ENCODE measurements at regions not wholly inside any gene's neighbourhood (a gene's known extent, or its start where the extent isn't known, plus 50 kb on each side); places are given as distances from the start of the nearest gene placed in this dataset.

DNA sequence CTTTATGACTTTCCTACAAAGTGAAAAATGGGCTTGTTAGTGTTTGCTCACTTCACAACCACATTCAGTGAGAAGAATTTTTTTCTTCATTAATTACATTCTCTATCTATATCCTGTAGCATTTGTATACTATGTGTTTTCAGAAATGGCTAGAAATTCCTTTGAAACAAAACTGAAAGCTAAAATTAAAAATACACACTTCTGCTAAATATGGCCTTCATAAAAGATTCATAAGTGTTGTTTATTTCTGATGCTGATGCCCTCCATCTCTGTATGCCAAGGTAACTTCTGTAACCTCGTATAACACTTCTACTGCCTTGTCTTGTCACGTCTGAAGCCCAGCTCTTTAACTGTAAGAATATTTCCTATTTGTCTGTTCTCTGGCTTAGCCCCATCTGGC, 59.8 kb downstream of the PMAIP1 start:
- no peaks in the 10 kb centered on the region for H3K36me3 ChIP-seq (ENCODE audit: control insufficient read depth in 1 of 2, insufficient read depth in 2 of 2, low read length in 2 of 2)
- no peaks in the 10 kb centered on the region for H3K79me2 ChIP-seq (ENCODE audit: control insufficient read depth, insufficient read depth, low read length, poor library complexity)
- WGBS (ENCODE audit: extremely low coverage, insufficient coverage, insufficient read length) = no CpG with 5 or more reads among the region's 2 CpGs
- no peaks in the 10 kb centered on the region for H3K27me3 ChIP-seq (ENCODE audit: insufficient read depth, low read length)
- no peak overlapping the region for H2BK120ac ChIP-seq (ENCODE audit: insufficient read depth, low read length, poor library complexity)
- H3K4me3 ChIP-seq (ENCODE audit: low read depth, low read length) = no peak overlapping the region
- H3K4ac ChIP-seq (ENCODE audit: low read depth, low read length) = no peak overlapping the region
- H2BK12ac ChIP-seq (ENCODE audit: low read length) = no peak overlapping the region
- H4K8ac ChIP-seq (ENCODE audit: low read depth, low read length) = no peak overlapping the region
- no peak overlapping the region for H4K12ac ChIP-seq (ENCODE audit: low read depth, low read length)
- no peak overlapping the region for H3K9ac ChIP-seq (ENCODE audit: low read length)
- H3K14ac ChIP-seq (ENCODE audit: low read length) = no peak overlapping the region
- H3K9me3 ChIP-seq (ENCODE audit: insufficient read depth, low read depth, low read length) = no peaks in the 10 kb centered on the region
- no peak for DNase-seq
- no peaks in the 10 kb centered on the region for H3K79me1 ChIP-seq (ENCODE audit: low read length)
- no peak overlapping the region for H3K4me2 ChIP-seq (ENCODE audit: low read length)
- H2AK5ac ChIP-seq (ENCODE audit: low read length) = no peak overlapping the region
- H2AFZ ChIP-seq (ENCODE audit: insufficient read depth, low read length, poor library complexity) = no peak overlapping the region
- no peaks in the 10 kb centered on the region for H3K4me1 ChIP-seq (ENCODE audit: control insufficient read depth in 1 of 2, insufficient read depth in 2 of 2, low read length in 2 of 2)
- H3K18ac ChIP-seq (ENCODE audit: low read length) = no peak overlapping the region
- H3K27ac ChIP-seq (ENCODE audit: low read depth, low read length) = no peak overlapping the region
- no peak overlapping the region for H3K23ac ChIP-seq (ENCODE audit: low read length)
- H4K91ac ChIP-seq (ENCODE audit: low read depth, low read length) = no peak overlapping the region
- H2BK5ac ChIP-seq (ENCODE audit: low read depth, low read length, poor library complexity) = no peak overlapping the region

DNA sequence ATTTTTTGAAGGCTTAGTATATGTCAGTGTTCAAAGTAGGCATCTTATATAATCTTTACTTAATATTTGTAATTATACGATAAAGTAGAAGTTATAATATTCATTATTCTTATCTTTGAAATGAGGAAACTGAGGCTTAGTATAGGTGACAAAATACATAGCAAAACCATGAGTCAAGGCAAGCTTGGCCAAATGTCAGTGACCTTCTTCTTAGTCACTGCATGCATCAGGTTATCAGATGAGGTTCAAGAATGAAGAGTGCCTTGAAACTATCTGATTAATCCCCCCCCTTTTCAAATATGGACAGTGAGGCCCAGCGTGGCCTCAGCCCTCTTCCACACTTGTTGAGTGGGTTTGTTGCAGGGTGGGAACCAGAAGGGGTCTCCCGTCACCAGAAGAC, 59.3 kb downstream of the PMAIP1 start:
- Histone ChIP-seq H4K91ac (ENCODE audit: low read depth, low read length) (no peak overlapping the region), H3K4ac (ENCODE audit: low read depth, low read length) (no peak overlapping the region), H3K18ac (ENCODE audit: low read length) (no peak overlapping the region), H3K14ac (ENCODE audit: low read length) (no peak overlapping the region), H2BK12ac (ENCODE audit: low read length) (no peak overlapping the region), H4K8ac (ENCODE audit: low read depth, low read length) (no peak overlapping the region), H3K79me2 (ENCODE audit: control insufficient read depth, insufficient read depth, low read length, poor library complexity) (no peaks in the 10 kb centered on the region), H3K36me3 (ENCODE audit: control insufficient read depth in 1 of 2, insufficient read depth in 2 of 2, low read length in 2 of 2) (no peaks in the 10 kb centered on the region), H3K4me1 (ENCODE audit: control insufficient read depth in 1 of 2, insufficient read depth in 2 of 2, low read length in 2 of 2) (no peaks in the 10 kb centered on the region), H3K27me3 (ENCODE audit: insufficient read depth, low read length) (no peaks in the 10 kb centered on the region), H2BK120ac (ENCODE audit: insufficient read depth, low read length, poor library complexity) (no peak overlapping the region), H3K79me1 (ENCODE audit: low read length) (no peaks in the 10 kb centered on the region), H4K12ac (ENCODE audit: low read depth, low read length) (no peak overlapping the region), H3K4me2 (ENCODE audit: low read length) (no peak overlapping the region), H3K27ac (ENCODE audit: low read depth, low read length) (no peak overlapping the region), H2BK5ac (ENCODE audit: low read depth, low read length, poor library complexity) (no peak overlapping the region), H3K9me3 (ENCODE audit: insufficient read depth, low read depth, low read length) (no peaks in the 10 kb centered on the region), H3K4me3 (ENCODE audit: low read depth, low read length) (no peak overlapping the region), H2AK5ac (ENCODE audit: low read length) (no peak overlapping the region), H3K23ac (ENCODE audit: low read length) (no peak overlapping the region), H3K9ac (ENCODE audit: low read length) (no peak overlapping the region), H2AFZ (ENCODE audit: insufficient read depth, low read length, poor library complexity) (no peak overlapping the region)
- no CpG with 5 or more reads among the region's 3 CpGs for WGBS (ENCODE audit: extremely low coverage, insufficient coverage, insufficient read length)
- no peak for DNase-seq

DNA sequence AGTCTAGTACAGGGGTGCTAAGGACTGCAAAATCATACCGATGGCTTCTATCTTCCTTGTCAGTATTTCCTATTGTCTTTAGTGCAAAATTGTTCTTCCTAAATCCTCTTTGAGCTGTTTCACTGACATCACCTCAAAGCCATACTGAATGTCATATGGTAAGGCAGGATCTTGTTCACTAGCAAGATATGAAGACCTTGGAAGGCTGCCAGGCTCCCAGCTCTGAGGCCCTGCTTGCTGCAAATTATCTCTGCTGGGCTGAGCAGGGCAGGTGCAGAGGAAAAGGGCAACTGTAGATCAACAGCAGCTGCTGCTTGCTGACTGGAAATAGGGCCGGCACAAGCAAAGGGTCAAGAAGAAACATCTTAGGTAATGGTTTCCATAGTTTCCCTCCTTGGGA, 58.2 kb downstream of the PMAIP1 start:
- Histone ChIP-seq H2BK5ac (ENCODE audit: low read depth, low read length, poor library complexity) (no peak overlapping the region), H3K14ac (ENCODE audit: low read length) (no peak overlapping the region), H2AK5ac (ENCODE audit: low read length) (no peak overlapping the region), H4K91ac (ENCODE audit: low read depth, low read length) (no peak overlapping the region), H3K27ac (ENCODE audit: low read depth, low read length) (no peak overlapping the region), H2BK120ac (ENCODE audit: insufficient read depth, low read length, poor library complexity) (no peak overlapping the region), H4K12ac (ENCODE audit: low read depth, low read length) (no peak overlapping the region), H3K4me1 (ENCODE audit: control insufficient read depth in 1 of 2, insufficient read depth in 2 of 2, low read length in 2 of 2) (no peaks in the 10 kb centered on the region), H3K4me3 (ENCODE audit: low read depth, low read length) (no peak overlapping the region), H2BK12ac (ENCODE audit: low read length) (no peak overlapping the region), H3K27me3 (ENCODE audit: insufficient read depth, low read length) (no peaks in the 10 kb centered on the region), H3K4ac (ENCODE audit: low read depth, low read length) (no peak overlapping the region), H3K79me2 (ENCODE audit: control insufficient read depth, insufficient read depth, low read length, poor library complexity) (no peaks in the 10 kb centered on the region), H3K23ac (ENCODE audit: low read length) (no peak overlapping the region), H3K79me1 (ENCODE audit: low read length) (no peaks in the 10 kb centered on the region), H2AFZ (ENCODE audit: insufficient read depth, low read length, poor library complexity) (no peak overlapping the region), H3K36me3 (ENCODE audit: control insufficient read depth in 1 of 2, insufficient read depth in 2 of 2, low read length in 2 of 2) (no peaks in the 10 kb centered on the region), H3K9me3 (ENCODE audit: insufficient read depth, low read depth, low read length) (no peaks in the 10 kb centered on the region), H3K4me2 (ENCODE audit: low read length) (no peak overlapping the region), H4K8ac (ENCODE audit: low read depth, low read length) (no peak overlapping the region), H3K18ac (ENCODE audit: low read length) (no peak overlapping the region), H3K9ac (ENCODE audit: low read length) (no peak overlapping the region)
- WGBS (ENCODE audit: extremely low coverage, insufficient coverage, insufficient read length) = no CpG with 5 or more reads among the region's 2 CpGs
- peak in 1 of 2 donors; percentile 62 for DNase-seq

DNA sequence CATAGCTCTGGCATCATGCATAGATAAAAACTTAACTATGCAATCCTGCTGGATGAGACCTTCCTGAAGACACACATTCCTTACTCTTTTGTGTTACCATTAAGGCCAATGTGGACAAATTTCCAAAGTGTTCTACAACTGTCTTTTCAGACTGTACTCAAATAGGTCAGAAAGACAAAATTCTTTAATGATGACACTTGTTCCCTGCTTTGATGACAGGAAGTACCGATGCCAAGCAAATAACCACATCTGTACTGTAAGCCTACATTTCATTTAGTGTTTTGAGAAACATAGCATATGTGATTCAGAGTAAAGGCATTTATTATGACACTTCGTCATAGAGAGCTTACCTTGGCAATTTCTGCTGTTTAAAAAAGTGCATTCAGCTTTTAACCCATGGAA, 55.0 kb downstream of the PMAIP1 start:
- Histone ChIP-seq H3K4me2 (ENCODE audit: low read length) (no peak overlapping the region), H3K27ac (ENCODE audit: low read depth, low read length) (no peak overlapping the region), H4K8ac (ENCODE audit: low read depth, low read length) (no peak overlapping the region), H3K4me1 (ENCODE audit: control insufficient read depth in 1 of 2, insufficient read depth in 2 of 2, low read length in 2 of 2) (no peaks in the 10 kb centered on the region), H2BK120ac (ENCODE audit: insufficient read depth, low read length, poor library complexity) (no peak overlapping the region), H3K79me2 (ENCODE audit: control insufficient read depth, insufficient read depth, low read length, poor library complexity) (no peaks in the 10 kb centered on the region), H2AFZ (ENCODE audit: insufficient read depth, low read length, poor library complexity) (no peak overlapping the region), H3K79me1 (ENCODE audit: low read length) (no peaks in the 10 kb centered on the region), H3K4ac (ENCODE audit: low read depth, low read length) (no peak overlapping the region), H2AK5ac (ENCODE audit: low read length) (no peak overlapping the region), H3K18ac (ENCODE audit: low read length) (no peak overlapping the region), H2BK12ac (ENCODE audit: low read length) (no peak overlapping the region), H3K4me3 (ENCODE audit: low read depth, low read length) (no peak overlapping the region), H3K23ac (ENCODE audit: low read length) (no peak overlapping the region), H3K14ac (ENCODE audit: low read length) (no peak overlapping the region), H3K36me3 (ENCODE audit: control insufficient read depth in 1 of 2, insufficient read depth in 2 of 2, low read length in 2 of 2) (no peaks in the 10 kb centered on the region), H3K9ac (ENCODE audit: low read length) (no peak overlapping the region), H2BK5ac (ENCODE audit: low read depth, low read length, poor library complexity) (no peak overlapping the region), H4K12ac (ENCODE audit: low read depth, low read length) (no peak overlapping the region), H3K27me3 (ENCODE audit: insufficient read depth, low read length) (no peaks in the 10 kb centered on the region), H4K91ac (ENCODE audit: low read depth, low read length) (no peak overlapping the region), H3K9me3 (ENCODE audit: insufficient read depth, low read depth, low read length) (no peaks in the 10 kb centered on the region)
- WGBS (ENCODE audit: extremely low coverage, insufficient coverage, insufficient read length) = no CpG with 5 or more reads among the region's 2 CpGs
- peak in 1 of 2 donors; percentile 38 for DNase-seq

All from trophoblast cell (in vitro differentiated cells and primary cell).